ENCODE measurements at regions not wholly inside any gene's neighbourhood (a gene's known extent, or its start where the extent isn't known, plus 50 kb on each side); places are given as distances from the start of the nearest gene placed in this dataset.

DNA sequence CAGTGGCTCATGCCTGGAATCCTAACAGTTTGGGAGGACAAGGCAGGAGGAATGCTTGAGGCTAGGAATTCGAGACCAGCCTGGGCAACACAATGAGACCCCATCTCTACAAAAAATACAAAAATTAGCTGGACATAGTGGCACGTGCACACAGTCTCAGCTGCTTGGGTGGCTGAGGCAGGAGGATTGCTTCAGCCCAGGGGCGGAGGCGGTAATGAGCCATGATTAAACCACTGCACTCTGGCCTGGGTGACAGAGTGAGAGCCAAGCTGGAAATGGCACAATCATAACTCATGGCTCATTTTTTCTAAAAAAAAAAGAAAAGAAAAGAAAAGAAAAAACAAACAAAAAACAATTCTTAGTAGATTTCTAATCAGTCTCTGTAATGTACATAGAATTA, 446.2 kb downstream of the ELAVL2 start:
- no peak overlapping the region for H3K27ac ChIP-seq
- intact Hi-C loops (cut with DNase I) = no loop called here
- no peaks in the 10 kb centered on the region for H3K4me1 ChIP-seq
- WGBS, 2 donors = 57 to 61% methylated on average over 4 of the region's 4 CpGs
- H3K9me3 ChIP-seq = no peaks in the 10 kb centered on the region
- DNase-seq = no peak
- no peaks in the 10 kb centered on the region for H3K27me3 ChIP-seq
- no peaks in the 10 kb centered on the region for H3K36me3 ChIP-seq
- TF ChIP-seq POLR2A (IDR thresholded peaks at IDR 0.05) = no peak
- no peak for TF ChIP-seq CTCF (IDR thresholded peaks at IDR 0.05)
- no peak overlapping the region for H3K4me3 ChIP-seq

DNA sequence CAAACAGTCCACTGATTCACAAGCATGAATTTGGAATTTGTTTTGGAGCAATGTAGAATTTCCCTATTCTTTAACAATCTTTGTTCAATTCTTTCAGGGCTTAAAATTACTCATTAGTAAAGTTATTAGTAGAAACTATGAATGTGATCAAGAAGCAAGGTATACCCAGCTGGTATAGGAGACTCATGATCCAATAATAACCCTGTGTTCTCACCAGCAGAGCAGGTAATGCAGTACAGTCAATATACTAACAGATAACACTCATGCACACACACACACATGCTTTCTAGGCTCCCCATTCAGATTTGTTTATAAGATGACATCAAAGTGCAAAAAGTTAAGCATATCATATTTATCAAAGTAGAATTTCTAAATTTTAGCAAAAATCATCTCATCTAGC, 445.2 kb downstream of the ELAVL2 start:
- no peak for TF ChIP-seq POLR2A (IDR thresholded peaks at IDR 0.05)
- no peak for TF ChIP-seq CTCF (IDR thresholded peaks at IDR 0.05)
- no peaks in the 10 kb centered on the region for H3K4me1 ChIP-seq
- no peak for DNase-seq
- H3K36me3 ChIP-seq = no peaks in the 10 kb centered on the region
- H3K4me3 ChIP-seq = no peak overlapping the region
- no peak overlapping the region for H3K27ac ChIP-seq
- no peaks in the 10 kb centered on the region for H3K9me3 ChIP-seq
- H3K27me3 ChIP-seq = no peaks in the 10 kb centered on the region
- intact Hi-C loops (cut with DNase I) = no loop called here

GRCh38 chr9:23382418-23382817, 443.6 kb downstream of the ELAVL2 start:
- no peaks in the 10 kb centered on the region for H3K27me3 ChIP-seq
- no peak for DNase-seq
- no peaks in the 10 kb centered on the region for H3K36me3 ChIP-seq
- H3K9me3 ChIP-seq = no peaks in the 10 kb centered on the region
- 66 to 75% methylated on average over 2 of the region's 2 CpGs for WGBS, 2 donors
- H3K4me3 ChIP-seq = no peak overlapping the region
- TF ChIP-seq POLR2A (IDR thresholded peaks at IDR 0.05) (no peak), CTCF (IDR thresholded peaks at IDR 0.05) (no peak)
- no peak overlapping the region for H3K27ac ChIP-seq
- H3K4me1 ChIP-seq = no peaks in the 10 kb centered on the region
- intact Hi-C loops (cut with DNase I) = no loop called here

DNA sequence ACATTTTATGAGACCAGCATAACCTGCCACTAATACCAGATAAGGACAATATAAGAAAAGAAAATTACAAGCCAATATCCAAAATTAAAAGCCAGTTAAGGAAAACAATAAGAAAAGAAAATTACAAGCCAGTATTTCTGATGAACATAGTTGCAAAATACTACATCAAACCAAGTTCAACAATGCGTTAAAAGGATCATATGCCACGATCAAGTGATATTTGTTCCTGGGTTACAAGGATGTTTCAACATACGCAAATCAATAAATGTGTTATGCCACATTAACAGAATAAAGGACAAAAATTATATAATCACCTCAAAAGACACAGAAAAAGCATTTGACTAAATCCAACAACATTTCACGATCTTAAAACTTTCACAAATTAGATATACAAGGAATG, 431.9 kb downstream of the ELAVL2 start:
- intact Hi-C loops (cut with DNase I) = loop anchor here (5.0 kb wide), 1 partner anchor 48 kb away; no protein-coding TSS in a partner anchor
- 79 to 92% methylated on average over 4 of the region's 4 CpGs for WGBS, 2 donors
- TF ChIP-seq CTCF (IDR thresholded peaks at IDR 0.05) = no peak
- TF ChIP-seq POLR2A (IDR thresholded peaks at IDR 0.05) = no peak
- H3K27me3 ChIP-seq = no peaks in the 10 kb centered on the region
- no peak overlapping the region for H3K27ac ChIP-seq
- H3K36me3 ChIP-seq = no peaks in the 10 kb centered on the region
- H3K9me3 ChIP-seq = no peaks in the 10 kb centered on the region
- DNase-seq = no peak
- no peak overlapping the region for H3K4me3 ChIP-seq
- H3K4me1 ChIP-seq = no peaks in the 10 kb centered on the region

- DNase-seq = no peak
- intact Hi-C loops (cut with DNase I) = no loop called here
- TF ChIP-seq CTCF (IDR thresholded peaks at IDR 0.05) (no peak), POLR2A (IDR thresholded peaks at IDR 0.05) (no peak)
- no peaks in the 10 kb centered on the region for H3K4me1 ChIP-seq
- H3K4me3 ChIP-seq = no peak overlapping the region
- H3K27ac ChIP-seq = no peak overlapping the region
- no peaks in the 10 kb centered on the region for H3K27me3 ChIP-seq
- H3K36me3 ChIP-seq = no peaks in the 10 kb centered on the region
- H3K9me3 ChIP-seq = no peaks in the 10 kb centered on the region
These were observed 417.2 kb downstream of the ELAVL2 start for GRCh38 chr9:23408874-23409273.
